HG03565 (cell line): ENCODE measurements at regions not wholly inside any gene's neighbourhood (a gene's known extent, or its start where the extent isn't known, plus 50 kb on each side); places are given as distances from the start of the nearest gene placed in this dataset.

Experiments
- ATAC-seq: cut with Tn5 transposase; IDR thresholded peaks from one replicate; pipeline ENCODE4 v1.9.1; 2021; ENCODE audit warnings: mild to moderate bottlenecking, moderate library complexity; ENCODE audit not compliant: unreplicated experiment

- no peak for ATAC-seq
Measured at GRCh38 chr6:81253821-81254220, 498.7 kb downstream of the TENT5A start.

GRCh38 chr6:81252231-81252630, 500.2 kb downstream of the TENT5A start:
- no peak for ATAC-seq

- no peak for ATAC-seq
Measured at GRCh38 chr6:81246200-81246599, 506.3 kb downstream of the TENT5A start.

- ATAC-seq: no peak
Measured at GRCh38 chr6:81242624-81243023, 509.9 kb downstream of the TENT5A start.

- ATAC-seq: no peak
Measured at GRCh38 chr6:81241126-81242041, 511.1 kb downstream of the TENT5A start.

GRCh38 chr6:81238390-81238789, 514.1 kb downstream of the TENT5A start:
- ATAC-seq: no peak

- ATAC-seq: no peak
Measured at GRCh38 chr6:81237226-81237625, 515.3 kb downstream of the TENT5A start.

- ATAC-seq: no peak
Measured at GRCh38 chr6:81235512-81235911, 517.0 kb downstream of the TENT5A start.

- ATAC-seq: no peak
Measured at GRCh38 chr6:81233990-81234389, 518.5 kb downstream of the TENT5A start.

GRCh38 chr6:81228912-81229555, 523.4 kb downstream of the TENT5A start:
- ATAC-seq: no peak

- no peak for ATAC-seq
Measured at GRCh38 chr6:81226957-81227356, 525.5 kb downstream of the TENT5A start.

- no peak for ATAC-seq
Measured at GRCh38 chr6:81216668-81217067, 535.8 kb downstream of the TENT5A start.

- no peak for ATAC-seq
Measured at GRCh38 chr6:81215092-81215432, 537.4 kb downstream of the TENT5A start.

GRCh38 chr6:81214414-81215091, 537.9 kb downstream of the TENT5A start:
- ATAC-seq: no peak

- no peak for ATAC-seq
Measured at GRCh38 chr6:81204731-81205130, 547.8 kb downstream of the TENT5A start.

GRCh38 chr6:81194374-81194773, 558.1 kb downstream of the TENT5A start:
- no peak for ATAC-seq

- ATAC-seq: no peak
Measured at GRCh38 chr6:81172056-81172740, 580.3 kb downstream of the TENT5A start.

GRCh38 chr6:81169166-81169565, 583.3 kb downstream of the TENT5A start:
- no peak for ATAC-seq

- ATAC-seq: no peak
Measured at GRCh38 chr6:81166770-81167169, 585.7 kb downstream of the TENT5A start.

GRCh38 chr6:81158956-81159355, 593.5 kb downstream of the TENT5A start:
- ATAC-seq: no peak

- no peak for ATAC-seq
Measured at GRCh38 chr6:81148751-81149150, 603.7 kb downstream of the TENT5A start.
